ENCODE measurements at regions not wholly inside any gene's neighbourhood (a gene's known extent, or its start where the extent isn't known, plus 50 kb on each side); places are given as distances from the start of the nearest gene placed in this dataset.

- Histone ChIP-seq H3K36me3 (no peaks in the 10 kb centered on the region), H3K4me1 (no peaks in the 10 kb centered on the region), H3K27ac (no peak overlapping the region), H3K4me3 (no peak overlapping the region), H3K27me3 (no peaks in the 10 kb centered on the region), H3K9me3 (peaks cover 0 to 3% (median 0%) of the 10 kb centered on the region in 4 donors)
- no peak for TF ChIP-seq POLR2A (IDR thresholded peaks at IDR 0.05)
- DNase-seq (ENCODE audit: low spot score in 2 of 2) = no peak
- WGBS, 2 donors = 73 to 77% methylated on average over 7 of the region's 7 CpGs
Observed at GRCh38 chr1:181409981-181410380, 73.3 kb upstream of the CACNA1E start.

DNA sequence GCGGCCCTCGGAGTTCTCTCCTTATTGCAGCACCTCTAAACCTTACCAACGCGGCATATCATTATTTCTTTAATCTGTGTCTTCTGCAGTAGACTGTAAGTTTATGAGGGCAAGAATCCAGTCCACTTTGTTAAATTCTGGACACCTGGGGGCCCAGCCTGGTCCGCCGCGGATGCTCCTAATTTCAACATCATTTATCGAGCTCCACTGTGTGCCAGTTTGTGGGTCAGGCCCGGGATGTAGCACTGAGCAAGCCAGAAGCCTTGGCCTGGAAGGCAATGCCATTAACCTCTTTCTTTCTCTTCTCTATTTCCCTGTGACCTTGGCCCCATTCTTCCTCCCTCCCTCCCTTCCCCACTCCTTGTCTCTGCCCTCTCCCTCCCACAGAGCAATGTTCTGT, 70.6 kb upstream of the CACNA1E start:
- 92% methylated on average over 9 of the region's 9 CpGs for WGBS, 2 donors
- no peak for DNase-seq (ENCODE audit: low spot score in 2 of 2)
- Histone ChIP-seq H3K27me3 (no peaks in the 10 kb centered on the region), H3K4me1 (no peaks in the 10 kb centered on the region), H3K36me3 (no peaks in the 10 kb centered on the region), H3K9me3 (peaks cover 0 to 3% (median 0%) of the 10 kb centered on the region in 4 donors), H3K27ac (no peak overlapping the region), H3K4me3 (no peak overlapping the region)
- TF ChIP-seq CTCF (IDR thresholded peaks at IDR 0.05) = no peak
- TF ChIP-seq POLR2A (IDR thresholded peaks at IDR 0.05) = no peak
- no peak for TF ChIP-seq EP300 (IDR thresholded peaks at IDR 0.05)

- Histone ChIP-seq H3K4me3 (no peak overlapping the region), H3K4me1 (no peaks in the 10 kb centered on the region), H3K27me3 (no peaks in the 10 kb centered on the region), H3K27ac (no peak overlapping the region), H3K9me3 (peaks cover 0 to 3% (median 0%) of the 10 kb centered on the region in 4 donors), H3K36me3 (no peaks in the 10 kb centered on the region)
- 92 to 93% methylated on average over 50 to 52 of the region's 56 CpGs for WGBS, 2 donors
- DNase-seq (ENCODE audit: low spot score in 2 of 2) = no peak
- TF ChIP-seq EP300 (IDR thresholded peaks at IDR 0.05) = no peak
- no peak for TF ChIP-seq CTCF (IDR thresholded peaks at IDR 0.05)
Observed at GRCh38 chr1:181413195-181413815, 70.0 kb upstream of the CACNA1E start.

- TF ChIP-seq CTCF (IDR thresholded peaks at IDR 0.05) (no peak), POLR2A (IDR thresholded peaks at IDR 0.05) (no peak), EP300 (IDR thresholded peaks at IDR 0.05) (no peak)
- H3K4me3 ChIP-seq = no peak overlapping the region
Observed at GRCh38 chr1:181413836-181414235, 69.5 kb upstream of the CACNA1E start.

GRCh38 chr1:181416268-181416860, 67.0 kb upstream of the CACNA1E start:
- Histone ChIP-seq H3K36me3 (no peaks in the 10 kb centered on the region), H3K9me3 (peaks cover 0 to 3% (median 0%) of the 10 kb centered on the region in 4 donors), H3K4me3 (no peak overlapping the region), H3K27ac (no peak overlapping the region), H3K4me1 (no peaks in the 10 kb centered on the region), H3K27me3 (no peaks in the 10 kb centered on the region)
- WGBS, 2 donors = 82 to 84% methylated on average over 7 of the region's 7 CpGs
- DNase-seq (ENCODE audit: low spot score in 2 of 2) = no peak
- no peak for TF ChIP-seq CTCF (IDR thresholded peaks at IDR 0.05)
- TF ChIP-seq POLR2A (IDR thresholded peaks at IDR 0.05) = no peak
- TF ChIP-seq EP300 (IDR thresholded peaks at IDR 0.05) = no peak

More at GRCh38 chr1:181413836-181414235, 69.5 kb upstream of the CACNA1E start:
- no peak for DNase-seq (ENCODE audit: low spot score in 2 of 2)
- Histone ChIP-seq H3K27me3 (no peaks in the 10 kb centered on the region), H3K27ac (no peak overlapping the region), H3K36me3 (no peaks in the 10 kb centered on the region), H3K4me1 (no peaks in the 10 kb centered on the region), H3K9me3 (peaks cover 0 to 3% (median 0%) of the 10 kb centered on the region in 4 donors)
- WGBS, 2 donors = 67 to 74% methylated on average over 2 of the region's 2 CpGs

All from tibial nerve (tissue), 4 donors.